ENCODE measurements at regions not wholly inside any gene's neighbourhood (a gene's known extent, or its start where the extent isn't known, plus 50 kb on each side); places are given as distances from the start of the nearest gene placed in this dataset.
"Not testable (repeated sequence)": the region's sequence is repeated elsewhere in the genome, so short reads cannot be mapped to it uniquely, and the experiment has no call there.

DNA sequence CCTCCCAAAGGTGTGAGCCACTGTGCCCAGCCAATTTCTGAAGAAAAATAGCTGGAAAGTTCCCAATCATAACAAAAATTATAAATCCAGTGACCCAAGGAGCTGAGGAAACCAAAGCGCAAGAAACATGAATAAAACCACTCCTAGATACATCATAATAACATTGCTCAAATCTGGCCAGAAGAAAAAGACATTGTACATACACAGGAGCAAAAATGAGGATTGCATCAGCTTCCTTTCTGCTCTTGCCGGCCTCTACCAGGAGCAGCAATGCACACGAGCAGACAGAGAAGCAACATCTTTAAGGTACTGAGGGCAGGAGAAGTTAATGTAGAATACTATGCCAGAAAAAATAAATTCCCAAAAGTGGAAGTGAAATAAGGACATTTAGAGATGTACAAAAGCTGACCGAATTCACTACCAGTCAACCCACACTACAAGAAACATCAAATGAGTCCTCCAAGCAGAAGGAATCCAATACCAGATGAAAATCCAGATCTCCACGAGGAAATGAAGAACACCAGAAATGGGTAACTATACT is 127.0 kb upstream of the NBPF11 start:
- intact Hi-C loops (cut with micrococcal nuclease) = not testable (repeated sequence)

DNA sequence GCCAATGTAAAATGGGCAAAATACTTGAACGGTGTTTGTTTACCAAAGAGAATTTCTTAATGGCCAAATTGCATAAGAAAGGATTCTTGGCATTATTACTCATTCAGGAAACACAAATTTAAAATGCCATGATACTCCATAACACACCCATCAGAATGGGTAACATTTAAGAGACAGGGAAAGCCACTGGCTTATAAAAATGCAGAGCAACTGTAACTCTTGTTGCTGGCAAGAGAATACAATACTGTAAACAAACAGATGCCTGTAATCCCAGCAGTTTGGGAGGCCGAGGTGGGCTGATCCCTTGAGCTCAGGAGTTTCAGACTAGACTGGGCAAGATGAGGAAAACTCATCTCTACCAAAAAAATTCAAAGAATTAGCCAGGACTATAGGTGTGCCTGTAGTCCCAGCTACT is 125.8 kb upstream of the NBPF11 start:
- intact Hi-C loops (cut with micrococcal nuclease) = not testable (repeated sequence)

DNA sequence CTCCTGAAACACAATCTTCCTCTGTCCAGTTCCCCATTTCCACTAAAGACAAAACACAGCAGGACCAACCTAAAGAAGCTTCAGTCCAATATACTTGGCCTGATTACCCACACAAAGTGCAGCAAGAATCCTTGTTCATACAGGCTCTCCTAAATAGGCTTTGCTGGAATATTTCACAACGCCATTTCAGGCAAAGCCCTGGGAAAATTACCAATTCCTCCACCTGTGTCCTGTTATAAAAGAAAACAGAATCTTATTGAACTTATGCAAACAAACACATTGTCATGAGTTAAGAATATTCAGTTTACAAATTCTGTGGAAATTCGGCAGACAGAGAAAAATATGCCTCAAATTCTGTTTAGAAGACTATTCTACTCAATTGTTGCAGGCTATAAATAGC is 115.0 kb upstream of the NBPF11 start:
- intact Hi-C loops (cut with micrococcal nuclease) = not testable (repeated sequence)

DNA sequence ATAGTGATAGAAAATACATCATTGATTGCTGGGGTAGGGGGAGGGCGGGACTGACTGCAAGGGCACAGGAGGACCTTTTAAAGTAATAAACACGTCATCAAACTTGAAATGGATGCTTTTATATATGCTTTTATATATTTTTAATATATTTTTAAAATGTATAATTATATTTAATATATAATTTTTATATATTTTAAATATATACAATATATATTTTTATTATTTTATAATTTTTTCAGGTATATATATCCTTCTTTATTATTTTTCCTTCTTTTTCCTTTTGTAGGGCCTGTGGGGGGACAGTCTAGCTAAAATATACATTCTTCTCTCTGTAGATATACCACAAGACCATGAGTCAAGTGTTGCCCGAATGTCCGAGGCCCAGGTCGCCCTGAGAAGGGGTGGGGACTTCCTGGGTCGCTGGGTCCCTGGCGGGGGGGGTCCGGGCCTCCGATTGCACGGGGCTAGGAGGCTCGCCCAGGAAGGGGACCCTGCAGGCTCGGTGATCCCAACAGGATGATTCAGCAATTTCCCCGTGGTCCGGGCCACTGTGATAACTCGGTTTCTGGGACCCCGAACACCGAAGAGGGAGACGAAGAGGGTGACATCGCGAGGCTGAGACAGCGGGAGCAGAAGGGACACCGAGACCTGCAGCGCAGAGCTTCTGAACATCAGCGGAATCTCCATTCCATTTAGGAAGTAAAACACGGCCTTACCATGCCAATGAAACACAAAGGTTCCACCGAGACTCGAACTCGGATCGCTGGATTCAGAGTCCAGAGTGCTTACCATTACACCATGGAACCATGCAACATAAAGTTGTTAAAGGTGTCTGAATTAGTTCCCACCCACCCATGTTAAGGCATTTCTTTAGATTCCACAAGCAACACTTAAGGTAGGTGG is 112.5 kb upstream of the NBPF11 start:
- intact Hi-C loops (cut with micrococcal nuclease) = no loop called here

DNA sequence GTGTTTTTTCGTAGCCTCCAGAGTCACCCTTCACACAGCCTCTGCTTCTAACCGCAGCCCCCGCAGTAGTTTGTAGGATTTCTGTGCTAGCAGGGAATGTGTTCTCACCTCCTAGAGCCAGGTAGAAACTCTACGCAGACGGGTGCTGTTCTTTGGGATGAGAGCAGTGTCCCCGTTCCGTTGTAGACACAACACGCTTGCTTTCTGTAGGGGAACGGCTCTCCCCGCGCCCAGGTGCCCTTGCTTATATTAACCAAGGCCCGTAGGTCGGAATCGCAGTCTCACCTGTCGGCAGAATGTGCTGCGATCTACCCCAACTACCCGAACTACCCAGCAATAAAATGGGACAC is 111.8 kb upstream of the NBPF11 start:
- intact Hi-C loops (cut with micrococcal nuclease) = no loop called here

DNA sequence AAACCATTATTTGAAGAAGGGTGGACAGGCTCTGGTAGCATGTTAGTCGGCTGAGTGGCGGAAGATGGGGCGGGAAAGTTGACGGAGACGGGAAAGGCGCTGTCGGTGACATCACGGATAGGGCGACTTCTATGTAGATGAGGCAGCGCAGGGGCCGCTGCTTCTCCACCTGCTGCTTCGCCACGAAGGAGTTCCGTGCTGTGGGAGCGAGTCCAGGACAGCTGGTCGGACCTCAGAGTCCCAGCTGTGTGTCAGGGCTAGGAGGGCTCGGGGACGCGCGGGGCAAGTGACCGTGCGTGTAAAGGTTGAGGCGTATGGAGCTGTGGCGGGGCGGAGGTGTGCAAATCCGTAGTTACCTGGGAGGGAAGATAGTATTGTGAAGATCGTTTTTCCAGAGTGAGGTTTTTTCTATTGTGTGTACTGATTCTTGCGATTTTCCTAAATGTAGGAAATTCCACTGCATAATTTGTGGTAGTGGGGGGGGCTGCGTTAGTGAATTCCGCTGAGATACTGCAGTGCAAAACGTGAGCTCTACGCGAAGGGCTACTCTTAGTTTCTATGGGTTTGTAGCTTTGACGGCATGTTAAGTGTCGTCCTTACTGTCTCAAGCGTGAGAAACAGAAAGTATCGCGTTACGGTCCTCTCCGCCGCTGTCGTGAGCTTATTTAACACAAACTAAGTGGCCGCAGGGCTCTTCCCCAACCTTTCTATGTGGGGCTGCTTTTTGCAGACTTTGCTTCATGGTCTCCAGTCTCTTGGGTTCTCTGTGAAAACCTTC is 111.2 kb upstream of the NBPF11 start:
- intact Hi-C loops (cut with micrococcal nuclease) = no loop called here

DNA sequence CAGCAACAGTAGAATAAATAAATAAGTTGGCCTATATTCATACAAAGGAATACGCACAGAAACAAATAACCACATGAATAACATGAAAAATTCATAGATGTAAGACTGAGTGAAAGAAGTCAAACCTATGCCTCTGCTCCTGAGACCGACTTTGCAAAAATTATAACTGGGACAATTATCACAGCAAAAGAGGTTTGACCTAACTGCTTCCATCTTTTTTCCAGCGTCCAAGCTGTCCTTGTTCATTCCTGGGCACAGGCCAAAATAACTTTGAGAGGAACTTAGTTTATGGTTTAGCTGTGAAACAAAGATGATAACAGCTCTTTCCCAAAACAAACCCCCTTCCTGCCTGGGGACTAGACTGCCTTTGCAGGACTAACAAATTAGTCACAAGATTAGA is 109.6 kb upstream of the NBPF11 start:
- intact Hi-C loops (cut with micrococcal nuclease) = not testable (repeated sequence)

DNA sequence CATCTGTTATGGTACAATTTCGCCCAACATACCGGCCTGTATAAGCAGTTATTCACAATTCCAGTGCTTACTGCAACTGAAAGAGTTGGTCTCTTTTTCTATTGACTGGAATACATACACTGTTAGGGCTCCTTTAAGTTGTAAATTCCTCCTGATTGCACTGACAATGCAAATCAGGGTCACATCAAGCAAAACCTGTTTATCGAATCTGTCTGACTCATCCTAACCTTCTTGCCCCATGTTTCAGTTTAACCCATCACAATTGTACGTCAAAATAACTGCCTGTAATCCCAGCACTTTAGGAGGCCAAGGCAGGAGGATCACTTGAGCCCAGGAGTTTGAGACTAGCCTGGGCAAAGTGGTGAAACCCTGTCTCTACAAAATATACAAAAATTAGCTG is 105.8 kb upstream of the NBPF11 start:
- intact Hi-C loops (cut with micrococcal nuclease) = not testable (repeated sequence)

DNA sequence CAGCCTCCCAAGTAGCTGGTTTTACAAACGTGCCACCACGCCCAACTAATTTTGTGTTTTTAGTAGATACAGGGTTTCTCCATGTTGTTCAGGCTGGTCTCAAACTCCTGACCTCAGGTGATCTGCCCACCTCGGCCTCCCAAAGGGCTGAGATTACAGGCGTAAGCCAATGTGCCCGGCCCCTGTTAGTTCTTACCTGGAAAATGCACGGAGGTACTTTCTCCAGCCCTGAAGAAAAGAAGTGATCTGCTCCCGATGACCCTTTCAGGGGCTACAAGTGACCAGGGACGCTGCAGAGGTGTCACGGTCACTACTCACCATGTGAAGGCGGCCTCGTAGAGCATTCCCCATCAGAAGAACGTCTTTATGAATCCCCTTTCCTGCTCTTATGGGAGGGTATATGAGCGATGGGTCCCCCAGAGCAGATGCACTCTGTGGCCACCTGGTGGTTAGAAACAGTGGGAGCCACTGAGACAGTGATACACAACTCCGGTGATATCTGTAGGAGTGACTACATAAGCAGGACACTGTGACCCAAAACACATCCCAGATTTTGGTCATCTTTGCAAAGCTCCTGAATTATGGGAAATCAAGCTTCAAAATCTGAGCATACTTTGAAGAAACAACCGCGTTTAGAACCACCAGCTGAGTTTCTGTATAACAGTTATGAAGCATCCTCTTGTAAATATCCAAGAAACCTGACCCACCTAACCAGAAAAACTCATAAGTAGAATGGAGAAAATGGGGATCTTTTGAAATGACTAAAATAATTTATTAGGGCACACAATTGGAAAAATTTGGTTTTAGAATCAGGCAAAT is 102.7 kb upstream of the NBPF11 start:
- intact Hi-C loops (cut with micrococcal nuclease) = not testable (repeated sequence)

DNA sequence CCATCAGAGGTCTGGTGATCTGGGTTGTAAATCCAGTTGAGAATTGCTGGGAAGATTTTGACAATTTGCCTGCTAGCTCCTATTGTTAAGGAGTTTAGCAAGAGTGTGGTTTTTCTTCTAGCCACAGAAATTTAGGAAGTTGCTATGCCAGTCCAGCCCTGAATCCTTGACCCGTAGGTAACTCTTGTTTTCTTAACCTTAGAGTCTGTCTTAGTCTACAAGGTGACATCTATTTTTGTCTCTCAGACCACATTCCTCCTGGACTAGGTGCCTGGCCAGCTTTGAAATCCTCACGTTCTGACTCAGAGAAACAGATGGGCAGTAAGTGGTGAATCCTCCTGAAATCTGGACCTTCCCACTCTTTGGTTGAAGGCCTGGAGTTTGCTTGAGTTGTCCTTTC is 101.7 kb upstream of the NBPF11 start:
- intact Hi-C loops (cut with micrococcal nuclease) = not testable (repeated sequence)

DNA sequence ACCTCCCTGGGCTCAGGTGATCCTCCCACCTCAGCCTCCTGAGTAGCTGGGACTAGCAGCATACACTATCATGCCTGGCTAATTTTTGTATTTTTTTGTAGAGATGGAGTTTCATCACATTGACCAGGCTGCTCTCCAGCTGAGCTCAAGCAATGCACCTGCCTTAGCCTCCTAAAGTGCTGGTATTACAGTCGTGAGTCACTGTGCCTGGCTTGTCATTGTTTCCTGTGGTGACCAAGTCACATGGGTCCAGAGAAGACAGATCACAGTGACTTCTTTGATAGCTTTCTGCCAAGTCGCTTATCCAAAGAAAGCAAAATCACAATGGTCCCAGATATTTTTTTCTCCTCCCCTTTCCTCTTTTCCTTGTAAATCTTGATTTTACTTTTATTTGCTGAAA is 96.7 kb upstream of the NBPF11 start:
- intact Hi-C loops (cut with micrococcal nuclease) = not testable (repeated sequence)

DNA sequence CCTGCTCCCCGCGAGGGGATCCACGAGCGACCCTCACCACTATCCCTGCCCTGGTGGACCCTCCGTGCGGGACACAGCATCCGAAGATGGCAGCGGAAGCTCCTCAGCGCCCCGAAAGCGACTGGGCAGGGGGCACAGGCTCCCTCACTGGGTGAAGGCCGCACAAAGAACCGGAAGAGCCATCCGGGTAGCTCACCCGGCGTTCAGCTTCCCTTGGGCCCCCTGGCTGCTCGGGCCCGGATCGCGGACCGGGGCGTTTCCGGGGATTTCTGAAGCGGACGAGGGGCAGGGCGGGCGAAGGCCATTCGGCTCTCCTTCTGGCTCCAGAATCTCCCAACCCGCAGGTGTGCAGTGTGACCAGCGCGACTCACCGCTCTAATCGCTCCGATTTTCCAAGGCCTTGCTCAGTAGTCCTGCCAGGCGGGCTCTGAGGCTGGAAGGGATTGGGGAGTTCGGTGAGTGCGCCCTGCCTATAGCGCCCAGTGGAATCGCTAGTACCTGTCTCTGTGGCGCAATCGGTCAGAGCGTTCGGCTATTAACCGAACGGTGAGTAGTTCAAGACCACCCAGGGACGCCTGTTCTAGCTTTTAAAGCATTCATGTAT is 94.3 kb upstream of the NBPF11 start:
- intact Hi-C loops (cut with micrococcal nuclease) = not testable (repeated sequence)

DNA sequence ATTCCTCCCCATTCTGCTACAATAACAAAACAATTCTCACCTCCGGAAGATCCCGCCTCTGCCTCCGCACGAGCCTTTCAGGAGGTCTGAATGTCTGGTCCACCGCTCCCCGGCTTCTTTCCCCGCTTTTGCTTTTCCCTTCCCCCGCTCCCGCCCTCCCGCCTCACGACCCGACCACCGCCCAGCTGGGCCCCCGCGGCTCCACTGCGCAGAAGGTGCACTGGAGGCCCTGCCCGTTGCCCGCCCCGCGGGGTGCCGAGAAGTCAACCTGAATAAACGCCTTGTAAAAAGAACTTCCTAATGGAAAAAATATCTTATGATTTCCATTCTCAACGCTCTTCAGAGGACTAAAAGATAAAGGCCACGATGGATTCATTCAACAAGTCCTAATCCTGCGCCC is 93.8 kb upstream of the NBPF11 start:
- intact Hi-C loops (cut with micrococcal nuclease) = not testable (repeated sequence)

DNA sequence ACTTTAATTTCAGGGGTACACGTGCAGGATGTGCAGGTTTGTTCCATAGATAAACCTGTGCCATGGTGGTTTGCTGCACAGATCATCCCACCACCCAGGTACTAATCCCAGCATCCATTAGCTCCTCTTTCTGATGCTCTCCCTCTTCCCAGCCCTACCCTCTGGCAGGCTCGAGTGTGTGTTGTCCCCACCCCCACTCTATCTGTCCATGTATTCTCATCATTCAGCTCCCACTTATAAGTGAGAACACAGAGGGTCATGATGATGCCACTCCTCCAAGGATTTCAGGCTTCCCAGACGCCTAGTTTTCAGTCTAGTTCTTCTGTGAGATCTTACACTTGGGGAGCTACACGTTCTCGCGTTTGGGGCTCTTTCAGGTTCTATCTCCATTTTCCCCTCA is 93.4 kb upstream of the NBPF11 start:
- intact Hi-C loops (cut with micrococcal nuclease) = not testable (repeated sequence)

DNA sequence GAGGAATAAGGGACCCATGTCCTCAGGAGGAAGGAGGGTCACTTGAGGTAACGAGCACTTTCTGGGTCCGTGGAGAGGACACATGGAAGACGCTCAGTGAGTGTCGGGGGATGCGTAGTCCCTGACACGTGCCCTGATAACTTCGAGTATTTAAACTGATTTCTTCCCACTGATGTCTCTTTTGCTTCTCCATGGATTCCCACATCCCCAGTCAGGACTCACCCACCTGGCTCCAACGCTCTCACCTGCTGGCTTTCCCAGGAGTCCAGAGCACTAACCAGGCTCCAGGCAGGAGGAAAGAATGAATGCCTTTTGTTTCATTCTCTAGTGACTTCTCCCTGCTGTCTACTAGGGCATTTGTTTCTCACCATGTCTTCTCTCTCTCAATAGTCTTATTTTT is 81.2 kb upstream of the NBPF11 start:
- intact Hi-C loops (cut with micrococcal nuclease) = not testable (repeated sequence)

DNA sequence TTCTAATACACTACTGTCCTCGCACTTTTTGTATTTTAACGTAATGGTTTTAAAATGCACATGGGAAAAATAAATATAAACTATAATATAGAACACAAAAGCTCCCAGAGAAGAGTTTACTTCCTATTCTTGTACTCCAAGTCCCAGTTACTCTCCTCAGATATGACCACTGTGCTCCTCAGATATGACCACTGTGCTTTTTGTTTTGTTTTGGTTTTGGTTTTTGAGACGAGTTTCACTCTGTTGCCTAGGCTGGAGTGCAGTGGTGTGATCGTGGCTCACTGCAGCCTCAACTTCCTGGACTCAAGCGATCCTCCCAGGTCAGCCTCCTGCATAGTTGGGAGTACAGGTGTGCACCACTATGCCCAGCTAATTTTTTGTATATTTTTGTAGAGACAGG is 76.8 kb upstream of the NBPF11 start:
- intact Hi-C loops (cut with micrococcal nuclease) = not testable (repeated sequence)

DNA sequence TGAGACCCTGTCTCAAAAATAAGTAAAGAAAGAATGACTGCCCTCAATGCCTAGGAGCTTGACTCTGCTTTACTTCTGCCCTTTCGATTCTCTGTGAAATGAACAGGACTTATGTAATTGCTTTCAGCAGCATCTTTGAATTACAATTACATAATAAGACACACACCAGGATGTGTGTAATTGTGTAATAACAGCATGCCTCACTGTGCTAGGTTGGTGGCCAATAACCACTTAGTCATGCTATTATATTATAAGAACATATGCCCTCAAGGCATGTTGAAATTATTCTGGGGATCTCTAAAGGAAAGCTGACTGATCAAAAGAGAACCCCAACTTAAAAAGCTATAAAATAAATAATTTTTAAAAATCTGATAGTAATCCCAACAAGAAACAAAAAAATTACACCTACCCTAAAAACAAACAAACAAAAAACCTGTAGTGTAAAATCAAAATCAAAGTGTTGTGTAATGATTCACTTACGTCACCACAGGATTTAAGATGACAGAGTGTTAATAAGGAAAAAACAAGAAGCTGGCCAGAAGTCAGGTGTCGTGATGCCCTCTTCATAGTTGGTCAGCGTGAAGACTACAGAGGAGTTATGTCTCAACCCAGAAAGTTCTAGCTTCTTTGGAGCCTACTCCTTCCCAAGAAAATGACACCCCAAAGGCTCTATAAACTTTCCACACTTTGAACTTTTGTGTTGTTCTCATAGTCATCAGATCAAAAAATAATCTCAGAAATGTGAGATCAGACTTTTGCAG is 70.5 kb upstream of the NBPF11 start:
- intact Hi-C loops (cut with micrococcal nuclease) = not testable (repeated sequence)

DNA sequence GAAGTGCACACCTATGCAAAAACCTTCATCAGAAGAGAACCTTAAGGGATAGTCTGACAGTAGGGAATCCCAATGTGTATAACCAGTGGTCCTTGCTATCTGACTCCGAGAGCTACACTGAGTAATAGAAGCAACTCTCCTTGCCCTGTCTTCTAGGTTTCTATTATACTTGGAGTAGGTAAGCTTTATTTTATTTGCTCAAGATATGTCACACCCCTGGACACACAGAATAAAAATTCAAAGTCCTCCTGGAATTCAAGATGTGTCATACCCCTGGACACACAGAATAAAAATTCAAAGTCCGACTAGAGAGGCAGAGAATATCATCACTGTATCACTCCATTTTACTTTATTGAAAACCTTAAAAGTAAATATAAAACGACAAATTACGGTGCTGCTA is 69.5 kb upstream of the NBPF11 start:
- intact Hi-C loops (cut with micrococcal nuclease) = not testable (repeated sequence)

DNA sequence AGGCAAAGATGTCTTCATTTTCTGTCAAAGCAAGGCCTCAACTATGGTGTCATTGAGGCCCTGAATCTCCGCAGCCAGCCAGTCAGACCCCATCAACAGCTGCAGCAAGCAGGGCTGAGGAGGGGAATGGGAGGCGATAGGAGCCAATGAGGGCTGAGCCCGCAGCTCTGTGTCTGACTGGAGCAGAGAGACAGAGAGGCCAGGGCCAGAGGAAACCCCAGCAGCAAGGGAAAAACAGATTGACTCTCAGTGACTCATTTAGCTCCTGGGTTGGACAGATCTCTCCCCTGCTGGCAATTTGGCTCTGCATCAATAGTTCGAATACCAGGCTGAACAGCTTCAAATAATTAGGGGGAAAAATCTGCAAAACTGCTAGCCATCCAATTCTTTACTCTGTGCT is 67.1 kb upstream of the NBPF11 start:
- intact Hi-C loops (cut with micrococcal nuclease) = not testable (repeated sequence)

DNA sequence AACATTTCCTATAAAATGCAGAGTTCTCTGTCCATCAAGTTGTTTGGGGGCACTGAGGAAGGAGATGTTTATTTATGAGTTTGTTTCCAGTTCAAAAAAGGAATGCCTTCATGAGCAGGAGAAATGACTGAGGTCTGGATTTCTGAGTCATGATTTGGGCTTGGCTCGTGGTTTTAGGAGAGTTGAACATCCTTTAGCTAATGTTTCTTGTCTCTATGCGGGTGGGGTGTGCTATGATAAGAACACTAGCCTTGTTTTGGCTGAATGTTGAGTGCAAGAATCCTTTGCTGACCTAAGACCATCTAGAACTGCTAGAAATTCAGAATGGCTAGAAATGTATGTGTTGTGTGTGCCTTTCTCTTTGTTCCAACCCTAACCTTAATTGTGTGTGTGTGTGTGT is 59.1 kb upstream of the NBPF11 start:
- intact Hi-C loops (cut with micrococcal nuclease) = not testable (repeated sequence)

Measured in T-helper 2 cell treated with Interferon-gamma antibody and Interleukin-4, amounts not matched to agents 100 ng/mL and 5 ng/mL, for 36 hours (primary cell).